Cardiac fibroblast (primary cell): ENCODE measurements at regions not wholly inside any gene's neighbourhood (a gene's known extent, or its start where the extent isn't known, plus 50 kb on each side); places are given as distances from the start of the nearest gene placed in this dataset.
"Not testable (repeated sequence)": the region's sequence is repeated elsewhere in the genome, so short reads cannot be mapped to it uniquely, and the experiment has no call there.

ENCODE experiments used
- DNase-seq, 2 donors: peaks; one replicate each; pipeline versions ENCODE4 v3.0.0 to v3.0.0-alpha.2; 2010; ENCODE audit warnings: low read depth in 2 of 2
- H3K4me3 ChIP-seq, 2 donors: replicated peaks in 1 of 2; 1 replicate in 1 of 2; 2 replicates in 1 of 2; pipeline ENCODE4 v1.5.1; 2011; ENCODE audit warnings: low read depth in 2 of 2, low read length in 2 of 2, mild to moderate bottlenecking in 2 of 2, moderate library complexity in 1 of 2
- TF ChIP-seq, protein P1 (sequence below): IDR thresholded peaks from one replicate; pipeline ENCODE4 v1.5.1; 2011; ENCODE audit warnings: low read depth, mild to moderate bottlenecking, low read length, inconsistent platforms

GRCh38 chr9:71518045-71518827, 250.1 kb downstream of the CEMIP2 start:
- DNase-seq = peak; percentile 5 to 11
- H3K4me3 ChIP-seq = no peak overlapping the region
- TF ChIP-seq, protein P1, sequence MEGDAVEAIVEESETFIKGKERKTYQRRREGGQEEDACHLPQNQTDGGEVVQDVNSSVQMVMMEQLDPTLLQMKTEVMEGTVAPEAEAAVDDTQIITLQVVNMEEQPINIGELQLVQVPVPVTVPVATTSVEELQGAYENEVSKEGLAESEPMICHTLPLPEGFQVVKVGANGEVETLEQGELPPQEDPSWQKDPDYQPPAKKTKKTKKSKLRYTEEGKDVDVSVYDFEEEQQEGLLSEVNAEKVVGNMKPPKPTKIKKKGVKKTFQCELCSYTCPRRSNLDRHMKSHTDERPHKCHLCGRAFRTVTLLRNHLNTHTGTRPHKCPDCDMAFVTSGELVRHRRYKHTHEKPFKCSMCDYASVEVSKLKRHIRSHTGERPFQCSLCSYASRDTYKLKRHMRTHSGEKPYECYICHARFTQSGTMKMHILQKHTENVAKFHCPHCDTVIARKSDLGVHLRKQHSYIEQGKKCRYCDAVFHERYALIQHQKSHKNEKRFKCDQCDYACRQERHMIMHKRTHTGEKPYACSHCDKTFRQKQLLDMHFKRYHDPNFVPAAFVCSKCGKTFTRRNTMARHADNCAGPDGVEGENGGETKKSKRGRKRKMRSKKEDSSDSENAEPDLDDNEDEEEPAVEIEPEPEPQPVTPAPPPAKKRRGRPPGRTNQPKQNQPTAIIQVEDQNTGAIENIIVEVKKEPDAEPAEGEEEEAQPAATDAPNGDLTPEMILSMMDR = no peak

GRCh38 chr9:71515626-71516025, 252.7 kb downstream of the CEMIP2 start:
- no peak overlapping the region for H3K4me3 ChIP-seq
- TF ChIP-seq, protein P1 = no peak
- DNase-seq = no peak

- TF ChIP-seq, protein P1 = no peak
- H3K4me3 ChIP-seq = no peak overlapping the region
- no peak for DNase-seq
Measured at GRCh38 chr9:71515107-71515506, 253.2 kb downstream of the CEMIP2 start.

- DNase-seq = no peak
- TF ChIP-seq, protein P1 = no peak
- no peak overlapping the region for H3K4me3 ChIP-seq
Measured at GRCh38 chr9:71514344-71514975, 253.9 kb downstream of the CEMIP2 start.

GRCh38 chr9:71509054-71509453, 259.3 kb downstream of the CEMIP2 start:
- no peak overlapping the region for H3K4me3 ChIP-seq
- peak in 1 of 2 donors; percentile 35 for DNase-seq
- TF ChIP-seq, protein P1 = no peak

- DNase-seq, H3K4me3 ChIP-seq: not testable (repeated sequence)
Measured at GRCh38 chr9:71508141-71508540, 260.2 kb downstream of the CEMIP2 start.

GRCh38 chr9:71506821-71507220, 261.5 kb downstream of the CEMIP2 start:
- no peak overlapping the region for H3K4me3 ChIP-seq
- peak; percentile 13 to 83 for DNase-seq
- TF ChIP-seq, protein P1 = no peak
